ENCODE measurements at regions not wholly inside any gene's neighbourhood (a gene's known extent, or its start where the extent isn't known, plus 50 kb on each side); places are given as distances from the start of the nearest gene placed in this dataset.

- Histone ChIP-seq H3K27ac (no peak overlapping the region), H3F3A (ENCODE audit: insufficient read depth, low read depth) (no peaks in the 10 kb centered on the region), H3K27me3 (ENCODE audit: insufficient read depth, low read depth) (no peaks in the 10 kb centered on the region), H3K4me1 (replicated peaks; ENCODE audit: insufficient read depth) (no peaks in the 10 kb centered on the region), H3K4me2 (no peak overlapping the region), H3K79me2 (ENCODE audit: low read depth) (no peaks in the 10 kb centered on the region), H3K4me3 (no peak overlapping the region), H3K9me3 (ENCODE audit: insufficient read depth, low read depth) (no peaks in the 10 kb centered on the region), H4K20me1 (ENCODE audit: insufficient read depth) (no peaks in the 10 kb centered on the region), H2AFZ (no peak overlapping the region), H3K9me2 (ENCODE audit: insufficient read depth) (no peaks in the 10 kb centered on the region), H3K36me3 (ENCODE audit: low read depth) (no peaks in the 10 kb centered on the region)
- TF ChIP-seq CTCF (conservative IDR thresholded peaks at IDR 0.05): no peak
- no peak for TF ChIP-seq EZH2 (IDR thresholded peaks at IDR 0.05; ENCODE audit: low read depth)
- BruUV-seq (replicated peaks): no TSS peak
- POLR2A ChIA-PET (ENCODE audit: unreplicated experiment): interaction anchor here (0.6 kb wide), 1 partner anchor 19 kb away, joined by 6 read pairs; no protein-coding TSS in a partner anchor
- intact Hi-C loops (cut with micrococcal nuclease; ENCODE audit: unreplicated experiment): no loop called here
- no peak for DNase-seq
- CTCF ChIA-PET: no interaction called here
Measured at GRCh38 chr13:38204556-38204955, 145.1 kb upstream of the UFM1 start.

- DNase-seq: peak in 1 of 2 experiments; percentile 7
- H3K27ac ChIP-seq: no peak overlapping the region
- no peaks in the 10 kb centered on the region for H3K27me3 ChIP-seq (ENCODE audit: insufficient read depth, low read depth)
- H2AFZ ChIP-seq: no peak overlapping the region
- H3K79me2 ChIP-seq (ENCODE audit: low read depth): no peaks in the 10 kb centered on the region
- H3F3A ChIP-seq (ENCODE audit: insufficient read depth, low read depth): no peaks in the 10 kb centered on the region
- no TSS peak for BruUV-seq (replicated peaks)
- TF ChIP-seq EZH2 (IDR thresholded peaks at IDR 0.05; ENCODE audit: low read depth) (no peak), CTCF (conservative IDR thresholded peaks at IDR 0.05) (no peak)
- intact Hi-C loops (cut with micrococcal nuclease; ENCODE audit: unreplicated experiment): no loop called here
- H4K20me1 ChIP-seq (ENCODE audit: insufficient read depth): no peaks in the 10 kb centered on the region
- H3K4me1 ChIP-seq (replicated peaks; ENCODE audit: insufficient read depth): no peaks in the 10 kb centered on the region
- no peaks in the 10 kb centered on the region for H3K36me3 ChIP-seq (ENCODE audit: low read depth)
- CTCF ChIA-PET: no interaction called here
- H3K9me3 ChIP-seq (ENCODE audit: insufficient read depth, low read depth): no peaks in the 10 kb centered on the region
- POLR2A ChIA-PET (ENCODE audit: unreplicated experiment): no interaction called here
- no peaks in the 10 kb centered on the region for H3K9me2 ChIP-seq (ENCODE audit: insufficient read depth)
- no peak overlapping the region for H3K4me2 ChIP-seq
- H3K4me3 ChIP-seq: no peak overlapping the region
Measured at GRCh38 chr13:38202740-38203139, 146.9 kb upstream of the UFM1 start.

- H3F3A ChIP-seq (ENCODE audit: insufficient read depth, low read depth): no peaks in the 10 kb centered on the region
- TF ChIP-seq CTCF (conservative IDR thresholded peaks at IDR 0.05) (no peak), EZH2 (IDR thresholded peaks at IDR 0.05; ENCODE audit: low read depth) (no peak)
- intact Hi-C loops (cut with micrococcal nuclease; ENCODE audit: unreplicated experiment): no loop called here
Measured at GRCh38 chr13:38191016-38191415, 158.6 kb upstream of the UFM1 start.

More at GRCh38 chr13:38191016-38191415, 158.6 kb upstream of the UFM1 start:
- H3K4me3 ChIP-seq: no peak overlapping the region
- ChIA-PET POLR2A (ENCODE audit: unreplicated experiment) (no interaction called here), CTCF (no interaction called here)
- no peaks in the 10 kb centered on the region for H3K9me2 ChIP-seq (ENCODE audit: insufficient read depth)
- no TSS peak for BruUV-seq (replicated peaks)
- no peak overlapping the region for H3K27ac ChIP-seq
- no peaks in the 10 kb centered on the region for H3K36me3 ChIP-seq (ENCODE audit: low read depth)
- no peak overlapping the region for H3K4me2 ChIP-seq
- H3K27me3 ChIP-seq (ENCODE audit: insufficient read depth, low read depth): no peaks in the 10 kb centered on the region
- no peak for DNase-seq
- H3K4me1 ChIP-seq (replicated peaks; ENCODE audit: insufficient read depth): no peaks in the 10 kb centered on the region
- no peaks in the 10 kb centered on the region for H3K9me3 ChIP-seq (ENCODE audit: insufficient read depth, low read depth)
- no peak overlapping the region for H2AFZ ChIP-seq
- H4K20me1 ChIP-seq (ENCODE audit: insufficient read depth): no peaks in the 10 kb centered on the region
- H3K79me2 ChIP-seq (ENCODE audit: low read depth): no peaks in the 10 kb centered on the region
